Neutrophil (primary cell): ENCODE measurements at regions not wholly inside any gene's neighbourhood (a gene's known extent, or its start where the extent isn't known, plus 50 kb on each side); places are given as distances from the start of the nearest gene placed in this dataset.

Source experiments
- H3K27ac ChIP-seq: fragments of 200-600 bp; sonication (generic); 2 replicates; pipeline ENCODE4 v1.5.1; 2016; ENCODE audit warnings: mild to moderate bottlenecking, moderate library complexity
- H3K27me3 ChIP-seq: fragments of 200-600 bp; sonication (generic); 2 replicates; pipeline ENCODE4 v1.6.0; 2016; ENCODE audit warnings: mild to moderate bottlenecking
- H3K36me3 ChIP-seq: fragments of 200-600 bp; sonication (generic); 2 replicates; pipeline ENCODE4 v1.5.1; 2017
- H3K4me1 ChIP-seq, 2 experiments: fragments of 200-600 bp in 1 of 2; sonication (generic) in 1 of 2; 1 replicate in 1 of 2; 2 replicates in 1 of 2; pipeline versions ENCODE4 v1.5.1 to v1.6.1; 2013 to 2016; ENCODE audit warnings: low read depth in 1 of 2, low read length in 1 of 2, mild to moderate bottlenecking in 1 of 2, moderate library complexity in 1 of 2; ENCODE audit not compliant: control insufficient read depth in 1 of 2, insufficient read depth in 1 of 2
- H3K4me3 ChIP-seq, 2 experiments: fragments of 200-600 bp in 1 of 2; sonication (generic) in 1 of 2; 1 replicate in 1 of 2; 2 replicates in 1 of 2; pipeline ENCODE4 v1.5.1; 2013 to 2016; ENCODE audit warnings: low read depth in 1 of 2, low read length in 1 of 2, mild to moderate bottlenecking in 1 of 2, moderate library complexity in 1 of 2
- H3K9me3 ChIP-seq: fragments of 200-600 bp; sonication (generic); 2 replicates; pipeline ENCODE4 v1.5.1; 2016
- CTCF ChIP-seq: fragments of 200-600 bp; sonication (generic); IDR thresholded peaks from 2 replicates; pipeline ENCODE4 v1.5.1; 2016; ENCODE audit warnings: antibody characterized with exemption

GRCh38 chr7:18356191-18356645 lies 139.3 kb upstream of the HDAC9 start:
- H3K36me3 ChIP-seq: no peaks in the 10 kb centered on the region
- H3K9me3 ChIP-seq: no peaks in the 10 kb centered on the region
- no peak overlapping the region for H3K27ac ChIP-seq
- no peaks in the 10 kb centered on the region for H3K27me3 ChIP-seq
- TF ChIP-seq CTCF: peak; percentile 65
- H3K4me1 ChIP-seq: no peaks in the 10 kb centered on the region
- no peak overlapping the region for H3K4me3 ChIP-seq

GRCh38 chr7:18357691-18358090 lies 137.9 kb upstream of the HDAC9 start:
- no peak overlapping the region for H3K4me3 ChIP-seq
- TF ChIP-seq CTCF: no peak
- H3K27me3 ChIP-seq: no peaks in the 10 kb centered on the region
- no peaks in the 10 kb centered on the region for H3K36me3 ChIP-seq
- H3K27ac ChIP-seq: no peak overlapping the region
- H3K4me1 ChIP-seq: no peaks in the 10 kb centered on the region
- no peaks in the 10 kb centered on the region for H3K9me3 ChIP-seq

GRCh38 chr7:18361756-18362155 lies 133.8 kb upstream of the HDAC9 start:
- Histone ChIP-seq H3K27ac (no peak overlapping the region), H3K36me3 (no peaks in the 10 kb centered on the region), H3K9me3 (no peaks in the 10 kb centered on the region), H3K4me1 (no peaks in the 10 kb centered on the region), H3K27me3 (no peaks in the 10 kb centered on the region), H3K4me3 (no peak overlapping the region)
- no peak for TF ChIP-seq CTCF

GRCh38 chr7:18363751-18364380 lies 131.7 kb upstream of the HDAC9 start:
- TF ChIP-seq CTCF: no peak
- Histone ChIP-seq H3K4me1 (no peaks in the 10 kb centered on the region), H3K27ac (no peak overlapping the region), H3K27me3 (no peaks in the 10 kb centered on the region), H3K4me3 (no peak overlapping the region), H3K9me3 (no peaks in the 10 kb centered on the region), H3K36me3 (no peaks in the 10 kb centered on the region)

- H3K4me3 ChIP-seq: no peak overlapping the region
- no peaks in the 10 kb centered on the region for H3K27me3 ChIP-seq
- H3K9me3 ChIP-seq: no peaks in the 10 kb centered on the region
- no peak for TF ChIP-seq CTCF
- no peaks in the 10 kb centered on the region for H3K4me1 ChIP-seq
- H3K36me3 ChIP-seq: no peaks in the 10 kb centered on the region
- H3K27ac ChIP-seq: no peak overlapping the region
These were observed 131.2 kb upstream of the HDAC9 start for GRCh38 chr7:18364396-18364795.
